Mucosa of descending colon (tissue), 3 donors: ENCODE measurements at regions not wholly inside any gene's neighbourhood (a gene's known extent, or its start where the extent isn't known, plus 50 kb on each side); places are given as distances from the start of the nearest gene placed in this dataset.
"Not testable (repeated sequence)": the region's sequence is repeated elsewhere in the genome, so short reads cannot be mapped to it uniquely, and the experiment has no call there.

ENCODE experiments used
- ATAC-seq: fragments of 200-7000 bp; cut with Tn5 transposase; one replicate; pipeline ENCODE4 v1.9.1; 2020; ENCODE audit warnings: mild to moderate bottlenecking, moderate library complexity
- DNase-seq, 3 donors: peaks; one replicate each; pipeline ENCODE4 v3.0.0-alpha.2; 2020
- H3K36me3 ChIP-seq: fragments of 200-600 bp; one replicate; pipeline ENCODE4 v1.8.0; 2021; ENCODE audit warnings: low read depth, mild to moderate bottlenecking
- H3K4me1 ChIP-seq: fragments of 200-600 bp; one replicate; pipeline ENCODE4 v1.8.0; 2021; ENCODE audit warnings: low read depth, mild to moderate bottlenecking
- H3K4me3 ChIP-seq: fragments of 200-600 bp; one replicate; pipeline ENCODE4 v1.8.0; 2021; ENCODE audit warnings: mild to moderate bottlenecking
- H3K9me3 ChIP-seq: fragments of 200-600 bp; one replicate; pipeline ENCODE4 v1.8.0; 2021; ENCODE audit warnings: mild to moderate bottlenecking
- CTCF ChIP-seq: fragments of 200-600 bp; IDR thresholded peaks from one replicate; pipeline ENCODE4 v1.8.0; 2022; ENCODE audit warnings: antibody characterized with exemption, mild to moderate bottlenecking
- intact Hi-C, 2 donors: fragments of 100-400 bp; cut with DNase I in 1 of 2; cut with micrococcal nuclease in 1 of 2; formaldehyde crosslinking; loops; one replicate each; pipeline versions ENCODE4 v1.11.0 to v1.11.1; 2022; cut with DNase I, micrococcal nuclease
- donor health status: DM: no; HTN: no; CAD: no; lungs with moderate emphysema.
- donor health status: DM: no; HTN: no; CAD: no.
- donor health status: DM: no; HTN: yes; CAD: no.

GRCh38 chr15:56568466-56569167 is 103.7 kb upstream of the MNS1 start:
- intact Hi-C loops = no loop called here
- no peaks in the 10 kb centered on the region for H3K36me3 ChIP-seq
- H3K9me3 ChIP-seq = no peaks in the 10 kb centered on the region
- H3K4me3 ChIP-seq = no peak overlapping the region
- H3K4me1 ChIP-seq = no peaks in the 10 kb centered on the region
- TF ChIP-seq CTCF = no peak
- DNase-seq = no peak
- ATAC-seq = no peak

- ATAC-seq (no peak), DNase-seq (no peak)
- no peak for TF ChIP-seq CTCF
- H3K4me3 ChIP-seq = no peak overlapping the region
- peaks cover 7% of the 10 kb centered on the region for H3K9me3 ChIP-seq
- no peaks in the 10 kb centered on the region for H3K36me3 ChIP-seq
- no peaks in the 10 kb centered on the region for H3K4me1 ChIP-seq
- intact Hi-C loops = no loop called here
These were observed 92.5 kb upstream of the MNS1 start for GRCh38 chr15:56557415-56557814.

- H3K4me1 ChIP-seq = no peaks in the 10 kb centered on the region
- no peak for TF ChIP-seq CTCF
- intact Hi-C loops = no loop called here
- ATAC-seq (no peak), DNase-seq (no peak)
- H3K9me3 ChIP-seq = peaks cover 7% of the 10 kb centered on the region
- H3K4me3 ChIP-seq = no peak overlapping the region
- no peaks in the 10 kb centered on the region for H3K36me3 ChIP-seq
These were observed 88.5 kb upstream of the MNS1 start for GRCh38 chr15:56553486-56553885.

GRCh38 chr15:56552659-56553058 is 87.7 kb upstream of the MNS1 start:
- intact Hi-C loops = no loop called here
- H3K4me1 ChIP-seq = no peaks in the 10 kb centered on the region

GRCh38 chr15:56540570-56540969 is 75.6 kb upstream of the MNS1 start:
- H3K4me3 ChIP-seq, intact Hi-C loops, DNase-seq, H3K36me3 ChIP-seq, ATAC-seq, H3K4me1 ChIP-seq: not testable (repeated sequence)
- H3K9me3 ChIP-seq = peaks cover 11% of the 10 kb centered on the region

More at GRCh38 chr15:56552659-56553058, 87.7 kb upstream of the MNS1 start:
- no peak for TF ChIP-seq CTCF
- Histone ChIP-seq H3K36me3 (no peaks in the 10 kb centered on the region), H3K9me3 (peaks cover 5% of the 10 kb centered on the region), H3K4me3 (no peak overlapping the region)
- ATAC-seq = no peak
- DNase-seq = no peak

- H3K9me3 ChIP-seq = peaks cover 11% of the 10 kb centered on the region
- ATAC-seq, DNase-seq, H3K4me1 ChIP-seq, intact Hi-C loops, H3K4me3 ChIP-seq, H3K36me3 ChIP-seq: not testable (repeated sequence)
These were observed 75.2 kb upstream of the MNS1 start for GRCh38 chr15:56540157-56540556.
